Left colon (tissue), 2 donors: ENCODE measurements at regions not wholly inside any gene's neighbourhood (a gene's known extent, or its start where the extent isn't known, plus 50 kb on each side); places are given as distances from the start of the nearest gene placed in this dataset.

Experiments used
- ATAC-seq: fragments of 200-7000 bp; cut with Tn5 transposase; one replicate; pipeline ENCODE4 v1.9.1; 2020; ENCODE audit warnings: mild to moderate bottlenecking, moderate library complexity
- DNase-seq, 2 donors: peaks; one replicate each; pipeline ENCODE4 v3.0.0-alpha.2; 2020
- intact Hi-C, 2 donors: fragments of 100-400 bp; cut with DNase I in 1 of 2; cut with micrococcal nuclease in 1 of 2; formaldehyde crosslinking; loops; one replicate each; pipeline versions ENCODE4 v1.11.2 to v1.14.0; 2022; cut with DNase I, micrococcal nuclease
- donor health status: DM: no; HTN: no; CAD: no.
- donor health status: DM: yes; HTN: yes; CAD: no.

DNA sequence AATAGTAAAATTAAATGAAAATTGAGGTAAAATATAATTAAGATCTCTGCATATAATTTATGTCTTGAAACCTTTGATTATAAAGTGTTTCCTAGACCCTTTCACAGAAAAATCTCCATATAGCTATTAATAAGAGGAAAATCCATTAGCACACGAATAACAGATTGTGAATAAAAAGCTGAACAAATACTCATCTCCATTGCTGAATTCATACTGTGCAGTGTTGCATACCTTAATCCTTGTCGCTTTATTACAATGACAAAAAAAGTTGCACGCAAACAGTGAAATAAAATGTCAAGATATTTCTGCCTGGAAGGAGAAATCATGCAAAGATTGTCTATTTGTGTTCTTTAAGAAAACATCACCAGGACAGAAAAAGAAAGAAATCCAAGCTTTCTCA, 499.1 kb upstream of the TMPRSS15 start:
- ATAC-seq (no peak), DNase-seq (no peak)
- intact Hi-C loops = no loop called here

GRCh38 chr21:18907076-18907475, 503.5 kb upstream of the TMPRSS15 start:
- no peak for DNase-seq
- intact Hi-C loops = no loop called here
- no peak for ATAC-seq

DNA sequence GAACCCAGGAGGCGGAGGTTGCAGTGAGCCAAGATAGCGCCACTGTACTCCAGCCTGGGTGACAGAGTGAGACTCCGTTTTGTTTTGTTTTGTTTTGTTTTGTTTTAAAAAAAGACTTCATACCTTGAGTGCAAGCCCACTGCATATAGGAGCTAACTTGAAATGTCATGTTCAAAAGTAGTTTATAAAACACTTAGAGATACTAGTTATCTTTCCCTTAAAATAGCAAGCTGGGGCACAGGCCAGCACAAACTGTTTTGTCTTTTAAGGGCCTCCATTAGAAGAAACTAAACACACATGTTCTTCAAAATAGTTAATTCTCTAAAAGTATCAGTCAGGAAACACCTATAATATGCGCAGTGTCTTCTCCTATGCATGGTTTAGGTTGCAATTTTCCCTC, 505.1 kb upstream of the TMPRSS15 start:
- no peak for DNase-seq
- ATAC-seq = no peak
- intact Hi-C loops = no loop called here

DNA sequence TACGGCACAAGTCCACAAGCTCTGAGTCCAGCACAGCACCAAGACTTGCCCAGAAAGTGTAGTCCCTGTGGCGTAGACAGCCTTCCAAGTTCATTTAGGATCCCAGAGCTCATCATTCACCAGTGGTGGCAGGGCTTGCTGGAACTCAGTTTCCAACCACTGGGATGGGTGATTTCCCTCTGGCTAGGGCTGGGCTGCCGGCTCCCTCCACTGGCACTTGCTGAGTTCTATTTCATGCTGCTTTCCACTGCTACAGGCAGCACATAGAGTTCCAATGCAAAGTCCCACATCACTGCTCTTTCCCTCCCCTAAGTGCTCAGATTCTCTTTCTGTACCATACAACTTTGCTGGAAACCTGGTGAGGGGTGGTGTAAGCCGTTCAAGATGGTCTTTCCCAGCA, 510.3 kb upstream of the TMPRSS15 start:
- DNase-seq (no peak), ATAC-seq (peak; percentile 45)
- intact Hi-C loops = no loop called here

- intact Hi-C loops = no loop called here
- DNase-seq (no peak), ATAC-seq (no peak)
These were observed 511.0 kb upstream of the TMPRSS15 start for GRCh38 chr21:18914570-18914969.

- intact Hi-C loops = no loop called here
- DNase-seq (no peak), ATAC-seq (no peak)
These were observed 514.0 kb upstream of the TMPRSS15 start for GRCh38 chr21:18917622-18918021.

DNA sequence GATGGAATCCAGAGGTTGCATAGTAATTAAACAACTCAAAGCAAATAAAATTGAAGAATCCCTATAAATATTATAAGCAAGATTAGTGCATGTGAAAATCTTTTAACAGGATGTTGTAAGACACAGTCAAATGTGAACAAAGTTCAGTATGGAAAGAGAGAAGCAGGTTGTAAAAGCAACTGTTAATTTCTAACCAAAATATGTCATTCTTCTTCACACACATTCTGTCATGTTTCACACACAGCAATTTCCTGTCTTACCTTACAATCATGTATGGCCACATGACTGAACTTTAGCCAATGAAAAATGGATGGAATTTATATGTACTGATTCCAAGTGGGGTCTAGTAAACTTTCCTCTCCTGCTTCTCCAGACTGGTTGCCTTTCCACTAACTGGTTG, 527.7 kb upstream of the TMPRSS15 start:
- peak; percentile 75 for ATAC-seq
- intact Hi-C loops = no loop called here
- DNase-seq = no peak

GRCh38 chr21:18937337-18937736, 533.8 kb upstream of the TMPRSS15 start:
- ATAC-seq (no peak), DNase-seq (no peak)
- intact Hi-C loops = no loop called here

GRCh38 chr21:18940791-18941190, 537.2 kb upstream of the TMPRSS15 start:
- DNase-seq (no peak), ATAC-seq (no peak)
- intact Hi-C loops = no loop called here

GRCh38 chr21:18950045-18950740, 546.6 kb upstream of the TMPRSS15 start:
- no peak for ATAC-seq
- no peak for DNase-seq
- intact Hi-C loops = no loop called here

DNA sequence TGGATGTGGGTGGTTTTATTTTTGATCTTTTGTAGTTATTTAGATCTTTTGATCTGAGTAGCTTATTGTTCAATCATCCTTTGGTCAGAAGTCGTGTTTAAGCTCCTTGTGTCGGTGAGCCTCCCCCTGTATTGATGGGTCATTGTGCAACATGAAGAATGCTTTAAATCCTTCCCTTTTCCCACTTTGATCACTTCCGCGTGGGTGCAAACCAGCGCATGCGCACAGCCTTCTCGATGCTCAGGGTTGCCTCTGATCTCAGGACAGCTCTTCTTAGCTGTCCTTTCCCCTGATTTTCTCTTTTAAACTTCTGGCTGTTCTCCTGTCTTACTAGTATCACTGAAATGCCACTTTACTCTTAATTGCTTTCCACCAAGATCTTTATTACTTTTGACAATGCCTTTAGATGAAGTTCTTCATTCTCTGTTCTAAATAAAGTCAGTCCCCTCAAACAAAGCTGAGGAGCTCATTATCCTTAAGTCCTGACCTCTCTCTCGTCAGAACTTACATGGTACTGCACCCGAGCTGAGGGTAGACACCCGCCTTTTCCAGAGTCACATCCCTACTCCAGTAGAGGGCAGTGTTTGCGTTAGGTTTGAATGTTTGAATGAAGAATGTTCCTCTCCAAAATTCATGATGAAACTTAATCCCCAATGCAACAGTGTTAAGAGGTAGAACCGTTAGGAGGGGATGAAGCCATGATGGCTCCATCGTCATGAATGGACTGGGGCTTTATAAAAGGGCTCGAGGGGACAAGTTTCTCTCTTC, 547.9 kb upstream of the TMPRSS15 start:
- intact Hi-C loops = no loop called here
- DNase-seq = peak in 1 of 2 donors; percentile 18
- ATAC-seq = peak; percentile 73

DNA sequence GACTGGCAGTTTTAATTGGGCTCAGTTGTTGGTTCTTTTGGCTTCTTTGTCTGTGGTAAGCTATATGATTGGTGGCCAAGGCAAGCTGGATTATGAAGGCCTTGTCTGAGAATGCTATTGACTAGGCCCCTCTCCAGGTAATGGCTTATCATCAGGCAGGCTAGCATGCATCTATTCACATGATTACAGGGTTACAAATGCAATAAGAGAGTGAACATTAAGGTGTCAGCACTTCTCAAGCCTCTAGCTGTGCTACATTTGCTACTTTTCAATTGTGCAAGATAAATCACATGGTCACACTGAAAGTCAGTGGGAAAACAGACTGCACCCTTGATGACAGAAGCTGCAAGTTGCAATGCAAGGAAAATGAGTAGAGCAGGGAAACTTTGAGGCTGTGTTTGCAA, 550.9 kb upstream of the TMPRSS15 start:
- ATAC-seq (peak; percentile 89), DNase-seq (no peak)
- intact Hi-C loops = no loop called here

GRCh38 chr21:18959817-18960216, 556.2 kb upstream of the TMPRSS15 start:
- no peak for DNase-seq
- ATAC-seq = no peak
- intact Hi-C loops = no loop called here

DNA sequence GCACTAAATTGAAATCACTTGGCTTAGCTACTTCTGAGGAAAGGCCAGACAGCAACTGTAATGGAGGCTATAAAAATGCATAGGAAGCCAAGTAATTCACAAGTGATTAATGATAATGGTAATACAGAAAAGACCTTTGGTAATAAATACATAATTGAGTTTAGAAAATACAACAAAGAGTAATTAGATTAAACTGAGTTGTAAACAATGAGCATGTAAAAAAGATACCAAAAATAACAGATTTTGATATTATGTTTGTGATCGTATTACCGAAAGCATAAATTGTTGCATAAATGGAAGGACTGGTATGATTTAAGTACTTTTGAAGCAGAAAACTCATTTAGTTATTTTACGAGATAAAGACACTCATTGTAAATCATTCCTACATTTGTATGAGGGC, 556.7 kb upstream of the TMPRSS15 start:
- intact Hi-C loops = no loop called here
- ATAC-seq (no peak), DNase-seq (no peak)

DNA sequence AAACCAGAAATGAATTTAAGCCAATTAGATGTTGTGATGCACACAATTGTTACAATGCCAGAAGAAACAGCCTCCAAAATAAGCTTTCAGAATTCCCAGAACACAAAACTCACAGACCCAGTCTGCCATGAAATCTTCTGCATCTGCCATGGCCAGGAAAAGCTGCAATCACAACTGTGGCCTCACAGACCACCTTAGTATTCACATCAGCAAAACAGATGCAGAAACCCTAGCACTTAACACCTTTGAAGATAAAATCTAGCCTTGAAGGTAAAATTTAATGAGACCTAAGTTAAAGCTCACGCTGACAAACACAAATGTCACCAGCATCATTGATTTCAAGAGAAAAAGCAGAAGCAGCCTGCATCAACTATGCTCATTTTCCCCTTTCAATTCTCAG, 566.8 kb upstream of the TMPRSS15 start:
- DNase-seq = no peak
- no peak for ATAC-seq
- intact Hi-C loops = no loop called here

DNA sequence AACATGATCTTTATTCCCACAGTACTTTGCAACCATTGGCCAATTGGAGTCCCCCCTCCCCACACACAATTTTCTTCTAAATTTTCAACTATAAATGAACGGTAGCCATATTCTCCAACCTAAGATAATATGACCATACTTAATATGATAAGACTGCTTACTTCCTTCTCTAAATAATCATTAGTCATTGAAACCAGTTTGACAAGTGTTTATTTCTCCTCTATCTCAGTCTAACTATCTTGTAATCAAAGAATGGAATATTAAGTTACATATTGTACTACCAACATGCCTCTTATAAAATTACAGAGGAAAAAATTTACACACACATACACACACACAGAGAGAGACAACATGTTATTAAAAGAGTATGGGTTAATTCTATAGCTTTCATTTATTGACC, 567.4 kb upstream of the TMPRSS15 start:
- intact Hi-C loops = no loop called here
- no peak for ATAC-seq
- DNase-seq = no peak

- DNase-seq (no peak), ATAC-seq (no peak)
- intact Hi-C loops = no loop called here
These were observed 582.0 kb upstream of the TMPRSS15 start for GRCh38 chr21:18985584-18985983.

DNA sequence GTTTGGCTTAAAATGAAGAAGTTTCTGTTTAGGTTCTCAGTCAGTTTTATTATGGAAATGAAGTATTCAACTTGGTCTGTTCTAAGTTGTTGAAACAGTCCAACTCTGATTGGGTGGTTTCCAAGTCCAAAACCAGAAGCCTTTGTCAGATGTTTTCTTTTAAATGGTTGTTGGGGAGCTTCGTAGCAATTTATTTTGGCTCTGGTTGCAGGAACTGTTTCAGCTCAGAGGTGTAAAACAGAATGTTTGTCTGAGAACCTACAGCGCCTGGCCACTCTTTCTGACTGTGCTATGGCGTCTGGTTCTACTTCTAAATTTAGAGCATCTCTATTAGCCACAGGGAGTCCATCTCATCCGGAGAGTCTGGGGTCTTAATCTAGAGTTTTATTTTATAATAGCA, 582.6 kb upstream of the TMPRSS15 start:
- intact Hi-C loops = no loop called here
- DNase-seq (peak in 1 of 2 donors; percentile 25), ATAC-seq (no peak)

GRCh38 chr21:18987520-18988026, 584.0 kb upstream of the TMPRSS15 start:
- intact Hi-C loops = no loop called here
- no peak for ATAC-seq

GRCh38 chr21:18989953-18990495, 586.4 kb upstream of the TMPRSS15 start:
- intact Hi-C loops = no loop called here
- DNase-seq (no peak), ATAC-seq (no peak)

More at GRCh38 chr21:18987520-18988026, 584.0 kb upstream of the TMPRSS15 start:
- DNase-seq = no peak
